ENCODE measurements at regions not wholly inside any gene's neighbourhood (a gene's known extent, or its start where the extent isn't known, plus 50 kb on each side); places are given as distances from the start of the nearest gene placed in this dataset.

- DNase-seq (ENCODE audit: low read depth), result no peak
- no peak overlapping the region for H3K4me3 ChIP-seq (ENCODE audit: low read depth, low read length)
- TF ChIP-seq CTCF (IDR thresholded peaks at IDR 0.05; ENCODE audit: low read depth, low read length, missing control alignments), result no peak
Observed at GRCh38 chr3:78275420-78275852, 1235.5 kb downstream of the ROBO2 start.

- DNase-seq (ENCODE audit: low read depth), result no peak
- H3K4me3 ChIP-seq (ENCODE audit: low read depth, low read length), result no peak overlapping the region
- TF ChIP-seq CTCF (IDR thresholded peaks at IDR 0.05; ENCODE audit: low read depth, low read length, missing control alignments), result no peak
Observed at GRCh38 chr3:78277220-78277619, 1237.3 kb downstream of the ROBO2 start.

GRCh38 chr3:78277801-78278200 is 1237.9 kb downstream of the ROBO2 start:
- no peak overlapping the region for H3K4me3 ChIP-seq (ENCODE audit: low read depth, low read length)
- TF ChIP-seq CTCF (IDR thresholded peaks at IDR 0.05; ENCODE audit: low read depth, low read length, missing control alignments), result no peak

GRCh38 chr3:78279091-78279490 is 1239.2 kb downstream of the ROBO2 start:
- no peak for TF ChIP-seq CTCF (IDR thresholded peaks at IDR 0.05; ENCODE audit: low read depth, low read length, missing control alignments)
- H3K4me3 ChIP-seq (ENCODE audit: low read depth, low read length), result no peak overlapping the region
- no peak for DNase-seq (ENCODE audit: low read depth)

More at GRCh38 chr3:78277801-78278200, 1237.9 kb downstream of the ROBO2 start:
- DNase-seq (ENCODE audit: low read depth), result no peak

- H3K4me3 ChIP-seq (ENCODE audit: low read depth, low read length), result no peak overlapping the region
- no peak for TF ChIP-seq CTCF (IDR thresholded peaks at IDR 0.05; ENCODE audit: low read depth, low read length, missing control alignments)
- DNase-seq (ENCODE audit: low read depth), result no peak
Observed at GRCh38 chr3:78281381-78281780, 1241.5 kb downstream of the ROBO2 start.

GRCh38 chr3:78283994-78284393 is 1244.1 kb downstream of the ROBO2 start:
- no peak overlapping the region for H3K4me3 ChIP-seq (ENCODE audit: low read depth, low read length)
- DNase-seq (ENCODE audit: low read depth), result no peak
- no peak for TF ChIP-seq CTCF (IDR thresholded peaks at IDR 0.05; ENCODE audit: low read depth, low read length, missing control alignments)

DNA sequence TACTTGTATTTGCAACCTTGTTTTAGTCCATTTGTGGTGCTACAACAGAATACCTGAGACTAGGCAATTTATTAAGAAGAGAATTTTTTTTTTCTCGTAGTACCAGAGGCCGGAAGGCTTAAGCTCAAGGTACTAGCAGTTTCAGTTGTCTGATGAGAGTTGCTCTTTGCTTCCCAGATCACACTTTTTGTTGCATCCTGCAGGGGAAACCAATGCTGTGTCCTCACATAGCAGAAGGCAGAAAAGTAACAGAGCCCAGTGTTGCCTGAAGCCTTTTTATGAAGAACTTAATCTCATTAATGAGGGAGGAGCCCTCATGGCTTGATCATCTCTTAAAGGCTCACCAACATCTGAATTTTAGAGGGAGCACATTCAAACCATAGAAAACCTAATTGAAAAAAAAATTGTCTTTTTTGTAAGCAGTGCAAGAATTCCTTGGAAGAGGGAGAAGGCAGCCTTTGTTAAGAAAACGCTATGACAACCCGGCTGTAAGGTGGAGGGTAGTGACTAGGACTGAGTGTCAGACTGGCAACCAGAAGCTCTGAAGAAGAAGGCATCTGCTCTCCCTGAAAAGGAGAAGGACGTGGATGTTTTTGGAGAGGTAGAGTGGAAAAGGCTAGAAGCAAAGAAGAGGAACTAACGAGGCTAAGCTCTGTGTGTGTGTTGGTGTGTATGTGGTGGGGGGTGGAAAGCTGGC is 1245.3 kb downstream of the ROBO2 start:
- no peak for DNase-seq (ENCODE audit: low read depth)
- no peak for TF ChIP-seq CTCF (IDR thresholded peaks at IDR 0.05; ENCODE audit: low read depth, low read length, missing control alignments)
- H3K4me3 ChIP-seq (ENCODE audit: low read depth, low read length), result no peak overlapping the region

Measured in GM12864 (cell line).